Neural cell (in vitro differentiated cells): ENCODE measurements at regions not wholly inside any gene's neighbourhood (a gene's known extent, or its start where the extent isn't known, plus 50 kb on each side); places are given as distances from the start of the nearest gene placed in this dataset.

ENCODE experiments used
- H2AFZ ChIP-seq: fragments of 200-600, 300-800 bp; sonication (generic), shearing (Covaris generic); 2 replicates; pipeline ENCODE4 v1.6.0; 2014; ENCODE audit warnings: low read depth, mild to moderate bottlenecking, antibody characterized with exemption, low read length, moderate library complexity
- H3F3A ChIP-seq: fragments of 200-600 bp; shearing (Covaris generic); 2 replicates; pipeline ENCODE4 v1.6.1; 2016; ENCODE audit warnings: mild to moderate bottlenecking, moderate library complexity, mixed read lengths, antibody characterized with exemption, low read length; ENCODE audit not compliant: insufficient read depth, poor library complexity, severe bottlenecking
- H3K27ac ChIP-seq: fragments of 200-600, 300-800 bp; sonication (generic), shearing (Covaris generic); 2 replicates; pipeline ENCODE4 v1.5.1; 2014; ENCODE audit warnings: mild to moderate bottlenecking, low read length, moderate library complexity
- H3K27me3 ChIP-seq: fragments of 300-800, 200-600 bp; sonication (generic), shearing (Covaris generic); 2 replicates; pipeline ENCODE4 v1.6.0; 2014; ENCODE audit warnings: mild to moderate bottlenecking, low read depth, low read length, moderate library complexity; ENCODE audit not compliant: insufficient read depth
- H3K36me3 ChIP-seq: fragments of 300-800, 200-600 bp; sonication (generic), shearing (Covaris generic); 2 replicates; pipeline ENCODE4 v1.5.1; 2014; ENCODE audit warnings: mild to moderate bottlenecking, antibody characterized with exemption, low read length, moderate library complexity; ENCODE audit not compliant: insufficient read depth
- H3K4me2 ChIP-seq: fragments of 300-800, 200-600 bp; sonication (generic), shearing (Covaris generic); 2 replicates; pipeline ENCODE4 v1.6.0; 2014; ENCODE audit warnings: mild to moderate bottlenecking, low read length
- H3K4me3 ChIP-seq: fragments of 300-800, 200-600 bp; sonication (generic), shearing (Covaris generic); 2 replicates; pipeline ENCODE4 v1.5.1; 2014; ENCODE audit warnings: mild to moderate bottlenecking, low read length, moderate library complexity
- H3K79me2 ChIP-seq: fragments of 200-600 bp; shearing (Covaris generic); replicated peaks from 2 replicates; pipeline ENCODE4 v1.6.0; 2014; ENCODE audit warnings: mild to moderate bottlenecking, low read length, moderate library complexity; ENCODE audit not compliant: insufficient read depth
- H3K9ac ChIP-seq: fragments of 300-800, 200-600 bp; sonication (generic), shearing (Covaris generic); 2 replicates; pipeline ENCODE4 v1.6.1; 2016; ENCODE audit warnings: mild to moderate bottlenecking, low read length, mixed read lengths
- H3K9me2 ChIP-seq: fragments of 200-600 bp; shearing (Covaris generic); 2 replicates; pipeline ENCODE4 v1.6.1; 2016; ENCODE audit warnings: mild to moderate bottlenecking, low read length, mixed read lengths; ENCODE audit not compliant: insufficient read depth
- H3K9me3 ChIP-seq: fragments of 200-600, 300-800 bp; sonication (generic), shearing (Covaris generic); 2 replicates; pipeline ENCODE4 v1.6.1; 2016; ENCODE audit warnings: mild to moderate bottlenecking, mixed run types, low read length, moderate library complexity, mixed read lengths
- H4K20me1 ChIP-seq: fragments of 200-600 bp; shearing (Covaris generic); 2 replicates; pipeline ENCODE4 v1.6.1; 2016; ENCODE audit warnings: mild to moderate bottlenecking, mixed run types; ENCODE audit not compliant: insufficient read depth
- CTCF ChIP-seq: fragments of 450-650 bp; IDR thresholded peaks from 2 replicates; pipeline ENCODE4 v1.5.1; 2014; ENCODE audit warnings: antibody characterized with exemption, mild to moderate bottlenecking, moderate library complexity; ENCODE audit not compliant: poor library complexity, severe bottlenecking
- EP300 ChIP-seq: fragments of 450-650 bp; conservative IDR thresholded peaks from 2 replicates; pipeline ENCODE4 v1.6.1; 2014; ENCODE audit warnings: antibody characterized with exemption, mild to moderate bottlenecking, moderate library complexity; ENCODE audit not compliant: poor library complexity, severe bottlenecking
- EZH2 ChIP-seq: fragments of 200-600, 300-800 bp; shearing (Covaris generic), sonication (generic); IDR thresholded peaks from 2 replicates; pipeline ENCODE4 v1.6.1; 2014; ENCODE audit warnings: antibody characterized with exemption, low read length, borderline replicate concordance, mild to moderate bottlenecking; ENCODE audit not compliant: insufficient read depth, poor library complexity, severe bottlenecking
- MXI1 ChIP-seq: fragments of 450-650 bp; conservative IDR thresholded peaks from 2 replicates; pipeline ENCODE4 v1.6.1; 2014; ENCODE audit warnings: antibody characterized with exemption, mild to moderate bottlenecking; ENCODE audit not compliant: poor library complexity, severe bottlenecking
- POLR2AphosphoS5 ChIP-seq: IDR thresholded peaks from 2 replicates; pipeline ENCODE4 v1.6.1; 2012
- RAD21 ChIP-seq: fragments of 450-650 bp; conservative IDR thresholded peaks from 2 replicates; pipeline ENCODE4 v1.6.1; 2014; ENCODE audit warnings: antibody characterized with exemption, mild to moderate bottlenecking, moderate library complexity
- REST ChIP-seq: IDR thresholded peaks from 2 replicates; pipeline ENCODE4 v1.6.1; 2012; ENCODE audit warnings: borderline replicate concordance
- SMC3 ChIP-seq: fragments of 450-650 bp; conservative IDR thresholded peaks from 2 replicates; pipeline ENCODE4 v1.6.1; 2014; ENCODE audit warnings: antibody characterized with exemption, mild to moderate bottlenecking, moderate library complexity; ENCODE audit not compliant: poor library complexity
- TAF1 ChIP-seq: IDR thresholded peaks from 2 replicates; pipeline ENCODE4 v1.6.1; 2012; ENCODE audit warnings: low read depth

GRCh38 chr16:13665876-13666275 is 254.1 kb upstream of the ERCC4 start:
- H2AFZ ChIP-seq = no peak overlapping the region
- H4K20me1 ChIP-seq = no peaks in the 10 kb centered on the region
- H3K9me2 ChIP-seq = no peaks in the 10 kb centered on the region
- no peak overlapping the region for H3K27ac ChIP-seq
- no peaks in the 10 kb centered on the region for H3K79me2 ChIP-seq
- no peak overlapping the region for H3K9ac ChIP-seq
- peaks cover 2% of the 10 kb centered on the region for H3K9me3 ChIP-seq
- H3K27me3 ChIP-seq = no peaks in the 10 kb centered on the region
- no peak overlapping the region for H3K4me2 ChIP-seq
- H3F3A ChIP-seq = no peaks in the 10 kb centered on the region
- TF ChIP-seq EZH2 (no peak), EP300 (no peak), MXI1 (no peak), SMC3 (no peak), TAF1 (no peak), CTCF (no peak), POLR2AphosphoS5 (no peak)
- H3K36me3 ChIP-seq = no peaks in the 10 kb centered on the region
- H3K4me3 ChIP-seq = no peak overlapping the region

- no peak overlapping the region for H2AFZ ChIP-seq
- H3K9ac ChIP-seq = no peak overlapping the region
- H4K20me1 ChIP-seq = no peaks in the 10 kb centered on the region
- peaks cover 4% of the 10 kb centered on the region for H3K9me3 ChIP-seq
- H3F3A ChIP-seq = no peaks in the 10 kb centered on the region
- no peak overlapping the region for H3K27ac ChIP-seq
- TF ChIP-seq TAF1 (no peak), REST (no peak), EZH2 (no peak), EP300 (no peak), CTCF (no peak), SMC3 (no peak), MXI1 (no peak), POLR2AphosphoS5 (no peak), RAD21 (no peak)
- no peaks in the 10 kb centered on the region for H3K27me3 ChIP-seq
- no peak overlapping the region for H3K4me3 ChIP-seq
- no peaks in the 10 kb centered on the region for H3K9me2 ChIP-seq
- H3K36me3 ChIP-seq = no peaks in the 10 kb centered on the region
- no peak overlapping the region for H3K4me2 ChIP-seq
- no peaks in the 10 kb centered on the region for H3K79me2 ChIP-seq
Observed at GRCh38 chr16:13672196-13672595, 247.8 kb upstream of the ERCC4 start.
